Midbrain (tissue), 1 donor: ENCODE measurements at regions not wholly inside any gene's neighbourhood (a gene's known extent, or its start where the extent isn't known, plus 50 kb on each side); places are given as distances from the start of the nearest gene placed in this dataset.

ENCODE experiments used
- DNase-seq: peaks from one replicate; lab custom pipeline; 2025; lab: John Stamatoyannopoulos, UW

DNA sequence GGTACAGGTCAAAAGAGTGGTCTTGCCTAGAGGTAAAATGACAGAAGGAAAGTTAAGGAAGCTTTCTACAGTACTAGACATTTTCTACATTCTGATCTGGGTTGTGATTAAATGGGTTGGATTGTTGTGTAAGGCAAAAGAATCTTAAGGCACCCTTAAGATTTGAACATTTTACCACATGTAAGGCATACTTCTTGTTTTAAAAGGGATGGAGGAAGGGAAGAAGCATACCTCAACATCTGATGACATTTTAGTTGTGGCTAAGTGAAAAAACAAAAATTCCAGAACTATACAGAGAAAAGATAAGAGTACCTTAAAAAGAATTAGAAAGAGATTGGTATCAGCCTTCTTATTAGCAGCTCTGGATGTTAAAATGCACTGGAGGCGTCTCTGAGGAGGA is 356.0 kb upstream of the CADM1 start:
- DNase-seq = no peak

GRCh38 chr11:115848611-115849010 is 344.4 kb upstream of the CADM1 start:
- DNase-seq = no peak

GRCh38 chr11:115848080-115848479 is 343.9 kb upstream of the CADM1 start:
- no peak for DNase-seq

DNA sequence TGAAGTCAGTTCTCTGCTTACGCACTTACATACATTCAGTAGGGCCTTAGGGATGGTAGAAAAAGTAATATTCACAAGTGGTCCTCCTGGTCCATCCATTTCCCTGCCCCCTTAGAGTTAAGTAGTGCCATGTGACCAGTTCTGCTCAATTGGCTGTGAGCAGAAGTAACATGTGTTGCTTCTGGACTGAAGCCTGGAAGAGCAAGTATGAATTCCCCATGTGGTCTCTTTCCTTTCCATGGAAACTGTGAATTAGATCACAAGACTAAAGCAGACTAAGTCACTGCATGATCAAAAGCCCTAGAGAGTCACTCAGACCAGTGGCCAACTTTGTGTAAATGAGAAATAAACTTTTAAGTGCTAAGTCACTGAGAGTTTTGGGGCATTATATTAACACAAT is 341.7 kb upstream of the CADM1 start:
- DNase-seq = no peak

GRCh38 chr11:115843685-115844084 is 339.5 kb upstream of the CADM1 start:
- DNase-seq = no peak

GRCh38 chr11:115843111-115843510 is 338.9 kb upstream of the CADM1 start:
- no peak for DNase-seq

GRCh38 chr11:115820026-115820425 is 315.8 kb upstream of the CADM1 start:
- DNase-seq = no peak

GRCh38 chr11:115819014-115819413 is 314.8 kb upstream of the CADM1 start:
- DNase-seq = no peak

DNA sequence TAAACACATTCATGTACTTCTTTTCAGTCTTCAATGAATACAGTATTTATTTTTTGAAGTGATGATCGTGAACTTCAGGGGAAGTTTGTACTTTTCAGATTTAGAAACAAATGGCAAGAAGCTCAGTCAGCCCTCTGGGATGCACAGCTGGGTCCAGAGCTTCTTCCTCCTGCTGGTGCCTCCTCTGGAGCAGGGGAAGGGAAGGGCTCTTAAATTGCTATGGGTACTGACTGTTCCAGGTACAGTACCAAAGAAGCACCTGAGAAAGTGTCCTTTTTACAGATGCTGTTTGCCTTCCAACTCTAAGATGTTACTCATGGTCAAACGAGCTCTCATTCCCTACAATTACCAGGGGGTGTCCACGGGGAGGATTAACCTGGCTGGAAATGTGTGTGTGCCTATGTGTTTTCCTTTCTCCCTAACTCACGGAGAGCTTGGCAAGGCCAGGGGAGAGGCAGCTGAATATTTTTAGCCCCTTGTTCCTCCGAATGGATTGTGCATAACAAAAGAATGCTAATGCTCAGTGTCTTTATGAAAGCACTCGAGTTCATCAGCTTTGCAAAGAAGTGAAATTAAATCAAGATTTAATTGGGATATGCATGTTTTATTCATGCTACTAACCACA is 313.7 kb upstream of the CADM1 start:
- no peak for DNase-seq

DNA sequence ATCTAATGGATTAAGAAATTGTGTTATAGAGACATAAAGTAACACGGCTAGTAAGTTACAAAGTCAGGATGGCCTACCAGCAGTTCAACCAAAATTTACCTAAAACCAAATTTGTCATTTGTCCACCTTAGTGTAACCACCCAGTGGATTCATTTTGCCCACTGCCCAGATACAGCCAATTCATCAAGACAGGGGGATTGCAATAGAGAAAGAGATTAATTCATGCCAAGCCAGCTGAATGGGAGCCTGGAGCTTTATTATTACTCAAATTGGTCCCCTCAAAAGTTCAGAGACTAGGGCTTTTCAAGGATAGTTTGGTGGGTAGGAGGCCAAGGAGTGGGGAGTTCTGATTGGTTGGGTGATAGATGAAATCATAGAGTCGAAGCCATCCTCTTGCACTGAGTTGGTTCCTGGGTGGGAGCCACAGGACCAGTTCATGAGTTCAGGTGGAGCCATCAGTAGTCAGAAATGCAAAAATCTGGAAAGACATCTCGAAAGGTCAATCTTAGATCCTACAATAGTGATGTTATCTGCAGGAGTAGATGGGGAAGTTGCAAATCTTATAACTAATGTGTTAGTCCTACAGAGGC is 304.2 kb upstream of the CADM1 start:
- no peak for DNase-seq

GRCh38 chr11:115806056-115806455 is 301.8 kb upstream of the CADM1 start:
- no peak for DNase-seq

GRCh38 chr11:115803073-115803740 is 299.0 kb upstream of the CADM1 start:
- no peak for DNase-seq

DNA sequence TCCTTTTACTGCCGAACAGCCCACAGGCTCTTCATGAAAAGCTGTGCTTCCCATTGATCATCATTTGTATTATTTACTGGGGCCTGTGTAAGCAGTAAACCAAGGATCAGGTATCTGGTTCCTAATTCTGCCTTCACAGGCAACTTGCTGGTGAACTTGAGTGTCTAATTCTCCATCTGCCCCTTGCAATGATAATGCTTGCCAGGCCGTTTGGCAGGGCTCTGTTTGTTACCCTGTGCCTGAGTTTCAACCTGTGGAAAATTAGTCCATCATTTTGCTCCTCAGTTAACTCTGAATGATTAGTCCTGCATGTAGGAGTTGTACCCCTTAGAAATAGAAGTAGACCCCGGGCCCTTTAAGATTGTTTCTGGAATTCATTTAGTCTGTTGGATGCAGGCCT is 298.4 kb upstream of the CADM1 start:
- DNase-seq = no peak

GRCh38 chr11:115792903-115793302 is 288.7 kb upstream of the CADM1 start:
- no peak for DNase-seq

DNA sequence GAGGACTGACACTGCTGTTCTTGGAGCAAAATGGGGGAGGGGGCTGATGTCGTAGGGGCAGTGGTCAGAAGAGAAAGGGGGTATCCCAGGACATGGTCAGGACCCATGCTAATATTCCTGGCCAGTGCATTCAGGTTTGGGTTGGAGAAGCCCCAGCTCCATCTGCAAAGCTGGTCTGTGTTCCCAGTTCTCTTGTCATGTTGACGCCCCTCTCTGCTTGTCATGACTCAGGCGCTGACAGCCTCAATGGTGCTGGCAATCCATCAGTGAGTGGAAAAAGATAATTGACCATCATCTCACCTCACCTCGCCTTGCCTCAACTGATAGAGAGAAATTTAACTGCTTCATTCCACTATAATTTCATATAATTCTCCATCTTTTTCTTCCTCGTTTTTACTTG is 283.1 kb upstream of the CADM1 start:
- no peak for DNase-seq

GRCh38 chr11:115784796-115785521 is 280.7 kb upstream of the CADM1 start:
- DNase-seq = no peak

DNA sequence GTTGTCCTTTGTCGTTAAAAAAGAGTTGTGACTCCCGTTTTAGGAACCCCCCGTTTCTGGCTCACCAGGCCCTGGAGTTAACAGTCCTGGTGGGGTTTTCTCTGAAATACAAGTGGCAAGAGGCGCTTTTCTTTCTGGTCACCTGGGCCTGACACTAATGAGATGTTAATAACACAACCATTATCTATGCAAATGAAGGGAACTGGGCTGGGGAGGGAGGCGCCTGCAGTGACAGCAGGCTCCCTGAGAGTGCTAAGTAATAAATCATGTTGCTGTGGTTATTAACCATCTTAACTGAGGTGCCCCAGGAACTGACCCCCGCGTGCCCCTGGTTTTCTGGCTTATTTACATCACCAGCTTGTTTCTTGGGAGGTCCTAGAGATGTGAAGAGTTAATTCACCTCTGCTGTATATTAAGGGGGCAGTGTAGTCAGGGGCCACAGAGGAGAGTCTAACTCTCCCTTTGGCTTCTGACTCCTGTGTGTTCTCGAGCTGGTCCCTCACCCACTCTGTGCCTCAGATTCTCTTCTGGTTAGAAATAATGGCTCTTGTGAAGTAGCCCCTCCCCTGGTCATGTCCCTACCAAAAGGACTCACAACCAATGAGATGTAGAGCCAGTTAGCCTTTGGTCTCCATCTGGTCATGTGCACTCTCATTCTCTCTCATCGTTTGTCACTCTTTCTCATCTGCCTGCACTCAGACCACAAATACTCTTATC is 276.6 kb upstream of the CADM1 start:
- DNase-seq = no peak

- DNase-seq = no peak
Observed at GRCh38 chr11:115778928-115779650, 274.9 kb upstream of the CADM1 start.

- DNase-seq = no peak
Observed at GRCh38 chr11:115776916-115777315, 272.7 kb upstream of the CADM1 start.

- DNase-seq = no peak
Observed at GRCh38 chr11:115775846-115776245, 271.6 kb upstream of the CADM1 start.

DNA sequence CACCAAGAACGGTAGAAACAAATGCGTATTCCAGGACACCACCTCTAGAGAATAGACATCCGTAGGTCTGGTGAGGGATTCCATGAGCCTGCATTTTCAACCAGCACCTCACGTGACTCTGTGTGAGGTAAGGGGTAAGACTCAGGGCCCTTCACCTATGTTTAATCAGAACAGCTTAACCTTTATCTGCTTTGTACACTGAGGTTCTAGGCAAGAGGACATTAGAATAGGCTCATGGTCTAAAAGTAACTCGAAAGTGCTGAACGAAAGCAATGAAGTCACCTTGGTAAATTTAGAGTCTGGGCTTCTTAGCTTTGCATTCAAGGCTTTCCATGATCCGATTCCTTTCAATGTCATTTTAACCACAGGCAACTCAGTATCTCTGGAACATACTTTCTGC is 270.5 kb upstream of the CADM1 start:
- DNase-seq = no peak

GRCh38 chr11:115769891-115770290 is 265.7 kb upstream of the CADM1 start:
- DNase-seq = no peak
